Left kidney (tissue), 1 donor: ENCODE measurements at regions not wholly inside any gene's neighbourhood (a gene's known extent, or its start where the extent isn't known, plus 50 kb on each side); places are given as distances from the start of the nearest gene placed in this dataset.

ENCODE experiments used
- DNase-seq: peaks from one replicate; pipeline ENCODE4 v3.0.0-alpha.2; 2013

DNA sequence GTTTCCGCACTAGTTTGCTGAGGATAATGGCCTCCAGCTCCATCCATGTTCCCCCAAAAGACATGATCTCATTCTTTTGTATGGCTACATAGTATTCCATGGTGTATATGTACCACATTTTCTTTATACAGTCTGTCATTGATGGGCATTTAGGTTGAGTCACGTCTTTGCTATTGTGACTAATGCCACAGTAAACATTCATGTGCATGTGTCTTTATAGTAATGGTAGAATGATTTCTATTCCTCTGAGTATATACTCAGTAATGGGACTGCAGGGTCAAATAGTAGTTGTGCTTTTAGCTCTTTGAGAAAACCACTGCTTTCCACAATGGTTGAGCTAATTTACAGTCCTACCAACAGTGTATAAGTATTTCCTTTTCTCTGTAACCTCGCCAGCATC is 78.3 kb upstream of the BCL9 start:
- no peak for DNase-seq

DNA sequence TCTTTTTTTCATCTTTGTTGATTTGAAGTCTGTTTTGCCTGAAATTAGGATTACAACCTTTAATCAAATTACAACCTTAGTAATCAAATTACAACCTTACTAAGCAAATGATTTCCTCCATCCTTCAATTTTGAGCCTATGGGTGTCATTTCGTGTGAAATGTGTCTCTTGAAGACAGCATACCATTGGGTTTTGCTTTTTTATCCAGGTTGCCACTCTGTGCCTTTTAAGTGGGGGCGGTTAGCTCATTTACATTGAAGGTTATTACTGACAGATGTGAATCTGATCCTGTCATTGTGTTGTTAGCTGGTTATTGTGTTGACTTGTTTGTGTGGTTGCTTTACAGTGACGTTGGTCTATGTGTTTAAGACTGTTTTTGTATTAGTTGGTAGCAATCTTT is 74.8 kb upstream of the BCL9 start:
- DNase-seq, result no peak

GRCh38 chr1:147470079-147470478 is 71.2 kb upstream of the BCL9 start:
- DNase-seq, result no peak

DNA sequence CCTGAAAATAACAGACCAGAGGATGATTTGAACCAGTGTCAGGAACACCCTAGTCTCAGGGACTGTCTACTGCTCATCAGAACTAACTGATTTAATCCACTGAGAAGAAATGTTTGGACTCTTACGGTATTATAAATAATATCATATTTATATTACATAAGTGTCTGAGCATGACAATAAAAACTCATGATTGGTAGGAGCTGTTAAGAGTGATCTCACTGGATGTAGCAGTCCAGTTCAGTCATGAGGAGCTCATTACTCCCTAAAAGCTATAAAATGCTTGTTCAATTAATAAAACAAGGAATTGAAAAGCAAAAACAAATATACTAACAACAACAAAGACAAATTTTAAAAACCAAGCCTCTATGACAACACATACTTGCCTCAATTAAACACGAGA is 68.8 kb upstream of the BCL9 start:
- DNase-seq, result no peak

DNA sequence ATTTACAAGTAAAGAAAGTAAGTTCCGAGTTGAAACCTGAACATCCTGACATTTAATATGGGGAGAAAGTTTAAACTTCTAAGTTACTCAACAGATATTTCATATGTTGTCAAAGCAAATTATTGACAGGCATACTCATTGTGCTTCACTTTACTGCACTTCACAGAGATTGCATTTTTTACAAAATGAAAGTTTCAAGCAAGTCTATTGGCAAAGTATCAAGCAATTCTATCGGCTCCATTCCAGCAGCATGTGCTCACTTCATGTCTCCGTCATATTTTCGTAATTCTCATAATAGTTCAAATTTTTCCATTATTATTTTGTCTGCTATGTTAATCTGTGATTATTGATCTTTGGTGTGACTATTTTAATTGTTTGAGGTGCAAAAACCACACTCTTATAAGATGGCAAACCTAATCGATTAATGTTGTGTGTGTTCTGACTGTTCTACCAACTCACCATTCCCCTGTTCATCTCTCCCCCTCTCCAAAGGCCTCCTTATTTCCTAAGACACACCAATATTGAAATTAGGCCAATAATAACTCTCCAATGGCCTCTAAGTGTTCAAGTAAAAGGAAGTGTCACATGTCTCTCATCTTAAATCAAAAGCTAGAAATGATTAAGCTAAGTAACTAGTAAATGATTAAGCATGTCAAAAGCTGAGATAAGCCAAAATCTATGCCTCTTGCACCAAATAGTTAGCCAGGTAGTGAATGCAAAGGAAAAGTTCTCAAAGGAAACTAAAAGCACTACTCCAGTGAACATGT is 68.2 kb upstream of the BCL9 start:
- DNase-seq, result no peak

GRCh38 chr1:147473733-147474049 is 67.6 kb upstream of the BCL9 start:
- DNase-seq, result no peak

DNA sequence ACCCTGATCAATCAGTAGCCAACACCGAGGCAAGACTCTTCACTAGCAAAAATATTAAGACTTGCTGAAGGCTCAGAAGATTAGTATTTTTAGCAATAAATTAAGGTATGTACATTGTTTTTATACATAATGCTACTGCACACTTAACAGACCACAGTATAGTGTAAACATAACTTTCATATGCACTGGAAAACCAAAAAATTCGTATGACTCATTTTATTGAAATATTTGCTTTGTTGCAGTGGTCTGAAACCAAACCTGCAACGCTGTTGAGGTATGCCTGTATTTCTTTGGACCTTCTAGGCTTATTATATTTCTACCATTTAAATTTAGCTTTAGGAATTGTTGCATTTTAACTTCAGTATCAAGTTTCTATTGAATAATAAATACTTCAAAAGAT is 65.8 kb upstream of the BCL9 start:
- DNase-seq, result no peak

GRCh38 chr1:147478521-147478920 is 62.8 kb upstream of the BCL9 start:
- no peak for DNase-seq

GRCh38 chr1:147479864-147480564 is 61.3 kb upstream of the BCL9 start:
- no peak for DNase-seq

DNA sequence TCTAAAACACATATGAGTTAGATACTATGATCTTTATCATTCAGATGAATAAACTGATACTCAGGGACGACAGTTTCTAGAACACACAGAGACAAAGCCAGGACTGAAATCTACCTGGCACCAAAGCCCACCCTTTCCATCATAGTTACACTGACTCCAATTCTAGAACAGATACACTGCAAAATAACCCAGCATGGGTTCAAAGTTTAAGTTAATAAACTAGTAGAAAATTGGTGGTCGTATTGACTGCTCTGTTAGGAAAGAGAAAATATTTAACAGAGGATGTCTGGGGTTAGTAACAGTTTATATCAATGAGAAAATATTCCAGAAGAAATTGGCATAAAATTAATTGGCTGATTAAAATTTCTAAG is 60.8 kb upstream of the BCL9 start:
- no peak for DNase-seq

DNA sequence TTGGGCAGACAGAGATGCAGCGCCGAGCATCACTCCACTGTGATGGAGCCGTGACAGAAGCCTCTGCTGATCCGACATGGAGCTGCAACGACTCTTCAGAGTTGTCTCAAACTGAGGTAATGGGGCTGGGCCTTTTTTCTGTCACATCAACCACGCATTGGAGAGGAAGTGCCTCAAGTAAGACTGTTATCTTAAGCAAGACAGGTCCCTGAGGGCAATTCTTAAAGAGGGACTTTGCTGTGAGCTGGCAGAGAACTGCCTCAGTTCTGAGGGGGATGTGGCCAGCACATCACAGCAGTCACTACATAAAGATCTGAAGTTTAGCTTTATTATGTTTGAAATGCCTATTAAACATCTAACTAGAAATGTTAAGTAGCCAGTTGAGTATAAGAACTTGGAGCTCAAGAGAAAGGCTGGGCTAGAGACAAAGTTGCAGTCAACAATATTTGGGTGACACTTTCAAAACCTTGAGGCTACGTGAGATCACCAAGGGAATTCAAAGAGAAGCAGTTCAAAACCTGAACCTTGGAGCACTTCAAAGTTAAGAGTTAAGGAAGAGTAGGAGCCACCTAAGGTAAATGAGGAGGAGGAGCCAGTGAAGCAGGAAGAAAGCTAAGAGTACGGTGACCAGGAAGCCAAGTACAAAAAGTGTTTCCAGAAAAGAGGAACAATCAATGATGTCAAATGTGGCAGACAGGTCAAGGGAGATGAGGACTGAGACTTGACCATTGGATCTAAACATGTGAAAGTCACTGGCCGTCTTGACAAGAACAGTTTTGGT is 54.2 kb upstream of the BCL9 start:
- DNase-seq, result no peak

DNA sequence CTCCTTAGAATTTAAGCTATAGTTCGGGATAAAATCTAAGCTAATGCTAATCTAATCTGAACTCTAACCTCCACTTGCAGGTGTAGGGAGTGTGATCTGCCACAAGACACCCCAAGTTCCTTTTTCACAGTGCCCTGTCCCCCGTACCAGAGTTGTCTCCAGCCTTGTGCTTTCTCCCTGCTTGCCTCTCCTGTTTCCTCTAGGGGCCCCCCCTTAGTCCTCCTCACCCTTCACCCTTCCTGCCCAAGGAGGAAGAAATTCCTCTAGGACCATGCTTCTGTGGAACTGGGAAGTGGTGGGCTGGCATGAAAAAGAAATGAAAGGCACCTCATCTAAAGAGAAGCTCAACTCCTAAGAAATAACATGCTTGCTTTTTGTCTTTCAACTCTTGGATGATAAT is 50.2 kb upstream of the BCL9 start:
- DNase-seq, result no peak
